ENCODE measurements at regions not wholly inside any gene's neighbourhood (a gene's known extent, or its start where the extent isn't known, plus 50 kb on each side); places are given as distances from the start of the nearest gene placed in this dataset.

- no peak for DNase-seq
Measured at GRCh38 chr2:120480346-120480902, 134.5 kb downstream of the INHBB start.

GRCh38 chr2:120480903-120481445 lies 135.0 kb downstream of the INHBB start:
- DNase-seq, result no peak

GRCh38 chr2:120481446-120482194 lies 135.7 kb downstream of the INHBB start:
- DNase-seq, result no peak

DNA sequence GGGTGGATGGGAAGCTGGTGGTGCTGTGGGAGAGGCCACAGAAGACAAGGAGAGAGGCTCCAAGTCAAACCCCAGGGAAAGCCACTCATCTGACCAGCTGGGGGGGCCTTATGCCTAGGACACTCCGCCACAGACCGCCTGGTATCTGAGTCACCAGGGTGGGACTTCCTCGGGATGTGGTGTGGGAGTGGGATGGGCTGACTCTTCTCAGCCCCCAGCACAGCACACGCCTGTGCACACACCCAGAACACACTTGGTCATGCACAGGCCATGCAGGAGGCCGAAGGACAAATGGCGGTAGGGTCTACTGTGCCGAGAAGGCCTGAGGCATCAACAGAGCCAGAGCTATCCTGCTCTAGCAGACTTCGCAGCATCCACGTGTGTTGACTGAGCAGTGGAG lies 136.4 kb downstream of the INHBB start:
- DNase-seq, result no peak

- no peak for DNase-seq
Measured at GRCh38 chr2:120483355-120483754, 137.4 kb downstream of the INHBB start.

GRCh38 chr2:120485096-120485495 lies 139.2 kb downstream of the INHBB start:
- no peak for DNase-seq

GRCh38 chr2:120486441-120486840 lies 140.5 kb downstream of the INHBB start:
- DNase-seq, result no peak

DNA sequence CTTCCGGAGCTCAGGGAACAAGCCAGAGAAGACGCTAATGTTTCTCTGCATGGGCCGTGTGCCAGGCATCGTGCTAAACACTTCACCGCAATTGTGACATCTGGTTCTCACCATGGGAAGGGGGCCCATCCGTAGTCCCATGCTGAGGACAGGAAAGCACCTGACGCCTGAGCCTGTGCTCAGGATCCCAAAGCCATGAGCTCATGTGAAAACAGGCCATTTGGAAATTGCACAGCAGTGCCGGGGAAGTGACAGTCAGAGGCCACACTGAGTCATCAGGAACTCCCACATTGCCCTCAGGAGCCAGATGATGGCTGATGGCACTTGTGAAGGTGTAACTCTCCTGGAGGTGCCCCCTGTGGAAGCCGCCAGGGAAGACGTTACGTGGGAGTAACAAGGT lies 141.0 kb downstream of the INHBB start:
- DNase-seq, result no peak

- DNase-seq, result no peak
Measured at GRCh38 chr2:120488531-120488930, 142.6 kb downstream of the INHBB start.

DNA sequence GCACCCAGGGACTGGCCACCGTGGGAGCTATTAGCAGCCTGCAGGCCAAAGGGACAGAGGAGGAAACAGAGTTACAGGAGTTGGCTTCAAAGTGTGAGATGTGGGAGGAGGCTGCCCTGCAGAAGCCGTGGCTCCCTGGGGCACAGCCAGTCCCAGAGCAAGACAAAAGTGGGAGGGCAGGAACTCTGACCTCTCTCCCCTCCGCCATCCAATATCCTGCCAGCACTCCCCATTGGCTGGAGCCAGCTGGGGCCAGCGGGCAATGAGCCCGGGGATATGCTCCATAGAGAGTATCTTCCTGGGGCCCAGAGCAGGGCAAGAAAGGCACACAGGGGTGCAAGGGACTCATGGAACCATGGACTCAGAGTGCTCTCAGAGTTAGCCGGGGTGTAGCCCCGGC lies 143.1 kb downstream of the INHBB start:
- DNase-seq, result no peak

- DNase-seq, result no peak
Measured at GRCh38 chr2:120490091-120490798, 144.3 kb downstream of the INHBB start.

DNA sequence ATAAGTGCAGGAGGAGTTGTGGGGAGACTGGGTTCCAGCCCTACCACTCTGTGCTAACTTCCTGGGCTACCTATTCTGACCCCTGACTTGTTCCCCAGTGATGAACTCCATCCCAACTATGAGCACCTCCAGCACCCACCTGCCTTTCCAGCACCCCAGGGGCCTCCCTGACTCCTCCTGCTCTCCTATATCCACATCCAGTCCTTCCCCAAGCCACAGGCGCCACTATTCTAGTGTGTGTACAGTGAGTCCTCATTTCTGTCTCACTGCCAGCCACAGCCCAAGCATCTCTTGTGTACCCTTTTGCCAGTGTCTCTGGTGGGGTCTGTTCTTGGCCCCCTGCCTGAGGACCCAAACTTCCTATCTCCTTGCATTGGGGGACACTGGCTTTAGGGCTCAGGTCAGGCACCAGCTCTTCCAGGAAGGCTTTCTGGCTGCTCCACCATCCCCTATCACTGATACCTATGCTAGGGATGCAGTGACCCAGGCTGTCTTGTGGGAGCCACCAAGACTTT lies 145.2 kb downstream of the INHBB start:
- no peak for DNase-seq

- no peak for DNase-seq
Measured at GRCh38 chr2:120493231-120493630, 147.3 kb downstream of the INHBB start.

DNA sequence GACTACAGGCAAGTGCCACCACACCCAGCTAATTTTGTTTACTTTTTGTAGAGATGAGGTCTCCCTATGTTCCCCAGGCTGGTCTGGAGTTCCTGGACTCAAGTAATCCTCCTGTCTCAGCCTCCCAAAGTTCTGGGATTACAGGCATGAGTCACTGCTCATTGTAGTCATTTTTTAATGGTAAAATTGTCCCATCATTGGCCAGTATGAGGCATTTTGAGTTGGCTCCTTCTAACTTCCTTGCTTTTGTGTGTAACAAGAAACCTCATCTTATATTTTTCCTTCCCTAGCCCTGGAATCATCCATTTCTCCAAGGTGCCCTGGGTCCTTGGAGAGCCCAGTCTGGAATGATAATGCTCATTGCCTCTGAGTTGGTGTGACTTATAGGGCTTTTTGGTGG lies 148.5 kb downstream of the INHBB start:
- no peak for DNase-seq

DNA sequence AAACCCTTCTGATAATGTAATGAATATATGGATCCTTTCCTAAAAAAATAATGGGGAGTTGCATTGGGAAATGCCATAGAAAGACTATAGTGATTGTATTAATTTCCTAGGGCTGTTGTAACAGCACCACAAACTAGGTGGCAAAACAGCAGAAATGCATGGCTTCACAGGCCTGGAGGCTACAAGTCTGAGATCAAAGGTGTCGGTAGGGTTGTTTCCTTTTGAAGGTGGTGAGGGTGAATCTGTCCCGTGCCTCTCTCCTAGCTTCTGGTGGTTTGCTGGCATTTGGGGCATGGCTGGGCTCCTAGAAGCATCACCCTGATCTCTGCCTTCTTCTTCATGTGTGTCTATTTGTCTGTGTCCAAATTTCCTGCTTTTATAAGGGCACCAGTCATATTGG lies 149.7 kb downstream of the INHBB start:
- DNase-seq, result no peak

DNA sequence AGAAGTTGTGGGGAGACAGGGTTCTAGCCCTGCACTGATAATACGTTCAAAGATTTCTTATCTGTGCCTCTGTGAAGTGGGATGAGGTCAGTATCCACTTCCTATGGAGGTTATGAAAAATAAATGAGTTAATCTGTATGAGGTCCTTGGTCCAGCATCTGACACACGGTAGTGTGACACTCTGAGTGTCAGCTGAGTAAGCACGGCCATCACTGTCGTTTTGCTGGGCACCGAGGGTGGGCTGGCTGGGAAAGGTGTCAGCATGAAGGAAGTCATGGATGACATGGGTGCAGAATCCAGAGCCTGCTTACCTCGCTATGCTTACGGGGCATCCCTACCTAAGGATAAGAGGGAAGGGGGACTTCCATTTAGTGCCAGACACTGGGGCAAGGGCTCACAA lies 150.3 kb downstream of the INHBB start:
- no peak for DNase-seq

GRCh38 chr2:120496759-120497158 lies 150.8 kb downstream of the INHBB start:
- DNase-seq, result no peak

GRCh38 chr2:120497261-120497977 lies 151.5 kb downstream of the INHBB start:
- no peak for DNase-seq

DNA sequence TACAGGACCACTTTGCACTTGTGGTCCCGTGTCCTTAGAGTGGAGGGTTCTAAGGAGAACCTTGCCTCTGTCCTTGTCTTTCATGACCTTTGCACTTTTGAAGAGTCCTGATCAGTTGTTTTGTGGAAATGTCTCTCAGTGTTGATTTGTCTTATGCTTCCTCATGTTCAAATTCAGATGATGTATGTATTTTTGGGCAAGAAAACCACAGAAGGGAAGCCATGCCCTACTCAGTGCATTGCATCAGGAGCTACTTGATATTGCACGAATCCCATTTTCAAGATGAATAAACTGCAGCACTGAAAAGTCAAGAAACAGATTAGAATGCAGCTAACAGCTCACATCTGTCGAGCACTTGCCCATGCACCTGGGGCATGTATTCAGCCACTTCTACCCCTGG lies 152.2 kb downstream of the INHBB start:
- no peak for DNase-seq

GRCh38 chr2:120498576-120499394 lies 152.8 kb downstream of the INHBB start:
- DNase-seq, result no peak

- DNase-seq, result no peak
Measured at GRCh38 chr2:120499784-120500495, 154.0 kb downstream of the INHBB start.

Data from occipital lobe (tissue), 1 donor.